Esophagus squamous epithelium (tissue), 5 donors: ENCODE measurements at regions not wholly inside any gene's neighbourhood (a gene's known extent, or its start where the extent isn't known, plus 50 kb on each side); places are given as distances from the start of the nearest gene placed in this dataset.

Source experiments
- DNase-seq: peaks from one replicate; lab custom pipeline; 2025; lab: John Stamatoyannopoulos, UW
- H3K27ac ChIP-seq, 4 donors: fragments of 200-600 bp; sonication (generic); one replicate each; pipeline ENCODE4 v1.5.1; 2016 to 2019; ENCODE audit warnings: mild to moderate bottlenecking in 1 of 4
- H3K27me3 ChIP-seq, 4 donors: fragments of 200-600 bp; sonication (generic); 1 replicate in 3 of 4; 2 replicates in 1 of 4; pipeline versions ENCODE4 v1.5.1 to v1.6.0; 2017 to 2021; ENCODE audit warnings: antibody characterized with exemption in 1 of 4
- H3K36me3 ChIP-seq, 3 donors: fragments of 200-600 bp; sonication (generic); one replicate each; pipeline ENCODE4 v1.5.1; 2016 to 2019
- H3K4me1 ChIP-seq, 3 donors: fragments of 200-600 bp; sonication (generic); one replicate each; pipeline ENCODE4 v1.5.1; 2017 to 2019
- H3K4me3 ChIP-seq, 4 donors: fragments of 200-600 bp; sonication (generic); 1 replicate in 3 of 4; 2 replicates in 1 of 4; pipeline ENCODE4 v1.5.1; 2016 to 2019; ENCODE audit warnings: mild to moderate bottlenecking in 2 of 4, moderate library complexity in 1 of 4
- H3K9me3 ChIP-seq, 3 donors: fragments of 200-600 bp; sonication (generic); one replicate each; pipeline ENCODE4 v1.5.1; 2016 to 2019
- CTCF ChIP-seq, 6 experiments: fragments of 450-650 bp in 4 of 6; fragments of 200-600 bp in 2 of 6; sonication (generic) in 2 of 6; IDR thresholded peaks; one replicate each; pipeline ENCODE4 v1.5.1; 2016 to 2019; ENCODE audit warnings: antibody characterized with exemption in 6 of 6, mild to moderate bottlenecking in 4 of 6, moderate library complexity in 4 of 6
- POLR2A ChIP-seq, 4 donors: fragments of 450-650 bp; IDR thresholded peaks; one replicate each; pipeline ENCODE4 v1.6.1; 2017; ENCODE audit warnings: antibody characterized with exemption in 4 of 4, mild to moderate bottlenecking in 4 of 4, moderate library complexity in 3 of 4
- WGBS, 2 donors: methylation state at CpG; one replicate each; pipeline ENCODE4 v1.1.5; 2018; 5-methylcytosine and 5-hydroxymethylcytosine counted together
- intact Hi-C: fragments of 100-400 bp; cut with DNase I; formaldehyde crosslinking; loops from one replicate; pipeline ENCODE4 v1.15.0; 2022
- donor health status: DM: yes; HTN: yes; CAD: no.

DNA sequence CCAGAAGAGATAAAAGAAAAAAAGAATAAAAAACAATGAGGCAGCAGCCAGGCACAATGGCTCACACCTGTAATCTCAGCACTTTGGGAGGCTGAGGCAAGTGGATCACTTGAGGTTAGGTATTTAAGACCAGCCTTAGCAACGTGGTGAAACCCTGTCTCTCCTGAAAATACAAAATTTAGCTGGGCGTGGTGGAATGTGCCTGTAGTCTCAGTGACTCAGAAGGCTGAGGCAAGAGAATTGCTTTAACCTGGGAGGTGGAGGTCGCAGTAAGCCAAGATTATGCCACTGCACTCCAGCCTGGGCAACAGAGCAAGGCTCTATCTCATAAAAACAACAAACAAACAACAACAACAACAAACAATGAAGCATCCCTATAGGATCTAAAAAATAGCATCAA is 121.5 kb downstream of the HMHB1 start:
- no peak for TF ChIP-seq CTCF (IDR thresholded peaks at IDR 0.05)
- no peak for TF ChIP-seq POLR2A (IDR thresholded peaks at IDR 0.05)
- Histone ChIP-seq H3K36me3 (no peaks in the 10 kb centered on the region), H3K27ac (no peak overlapping the region), H3K4me3 (no peak overlapping the region), H3K9me3 (peaks cover 0 to 10% (median 0%) of the 10 kb centered on the region in 3 donors), H3K4me1 (peaks cover 0 to 18% (median 0%) of the 10 kb centered on the region in 3 donors), H3K27me3 (no peaks in the 10 kb centered on the region)
- WGBS, 2 donors, result 41 to 57% methylated on average over 3 of the region's 3 CpGs
- DNase-seq, result no peak
- intact Hi-C loops, result no loop called here

DNA sequence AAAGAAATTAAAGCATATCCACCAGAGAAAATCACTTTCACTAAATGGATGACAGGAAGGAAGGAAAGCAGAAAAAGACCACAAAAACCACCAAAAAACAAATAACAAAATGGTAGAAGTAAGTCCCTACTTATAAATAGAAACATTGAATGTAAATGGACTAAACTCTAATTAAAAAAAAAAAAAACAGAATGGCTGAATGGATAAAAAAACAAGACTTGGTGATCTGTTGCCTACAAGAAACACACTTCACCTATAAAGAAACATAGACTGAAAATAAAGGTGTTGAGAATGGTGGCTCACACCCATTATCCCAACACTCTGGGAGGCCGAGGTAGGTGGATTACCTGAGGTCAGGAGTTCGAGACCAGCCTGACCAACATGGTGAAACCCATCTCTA is 122.9 kb downstream of the HMHB1 start:
- WGBS, 2 donors, result 62 to 85% methylated on average over 2 of the region's 2 CpGs
- Histone ChIP-seq H3K27ac (no peak overlapping the region), H3K4me1 (peaks cover 0 to 6% (median 0%) of the 10 kb centered on the region in 3 donors), H3K27me3 (no peaks in the 10 kb centered on the region), H3K9me3 (peaks cover 0 to 10% (median 0%) of the 10 kb centered on the region in 3 donors), H3K36me3 (no peaks in the 10 kb centered on the region), H3K4me3 (no peak overlapping the region)
- no peak for DNase-seq
- TF ChIP-seq POLR2A (IDR thresholded peaks at IDR 0.05) (no peak), CTCF (IDR thresholded peaks at IDR 0.05) (no peak)
- intact Hi-C loops, result no loop called here

GRCh38 chr5:143938230-143938629 is 126.3 kb downstream of the HMHB1 start:
- DNase-seq, result no peak
- no peaks in the 10 kb centered on the region for H3K27me3 ChIP-seq
- no peak for TF ChIP-seq POLR2A (IDR thresholded peaks at IDR 0.05)
- TF ChIP-seq CTCF (IDR thresholded peaks at IDR 0.05), result no peak
- intact Hi-C loops, result no loop called here
- peaks cover 0 to 16% (median 6%) of the 10 kb centered on the region in 3 donors for H3K9me3 ChIP-seq
- H3K4me3 ChIP-seq, result no peak overlapping the region
- no peak overlapping the region for H3K27ac ChIP-seq
- no peaks in the 10 kb centered on the region for H3K36me3 ChIP-seq
- no peaks in the 10 kb centered on the region for H3K4me1 ChIP-seq

GRCh38 chr5:143946837-143947236 is 134.9 kb downstream of the HMHB1 start:
- Histone ChIP-seq H3K4me1 (no peaks in the 10 kb centered on the region), H3K27ac (no peak overlapping the region), H3K9me3 (peaks cover 0 to 18% (median 10%) of the 10 kb centered on the region in 3 donors), H3K27me3 (no peaks in the 10 kb centered on the region), H3K4me3 (no peak overlapping the region), H3K36me3 (no peaks in the 10 kb centered on the region)
- TF ChIP-seq POLR2A (IDR thresholded peaks at IDR 0.05) (no peak), CTCF (IDR thresholded peaks at IDR 0.05) (no peak)
- no peak for DNase-seq
- intact Hi-C loops, result no loop called here
- WGBS, 2 donors, result 65 to 78% methylated on average over 1 of the region's 1 CpG

DNA sequence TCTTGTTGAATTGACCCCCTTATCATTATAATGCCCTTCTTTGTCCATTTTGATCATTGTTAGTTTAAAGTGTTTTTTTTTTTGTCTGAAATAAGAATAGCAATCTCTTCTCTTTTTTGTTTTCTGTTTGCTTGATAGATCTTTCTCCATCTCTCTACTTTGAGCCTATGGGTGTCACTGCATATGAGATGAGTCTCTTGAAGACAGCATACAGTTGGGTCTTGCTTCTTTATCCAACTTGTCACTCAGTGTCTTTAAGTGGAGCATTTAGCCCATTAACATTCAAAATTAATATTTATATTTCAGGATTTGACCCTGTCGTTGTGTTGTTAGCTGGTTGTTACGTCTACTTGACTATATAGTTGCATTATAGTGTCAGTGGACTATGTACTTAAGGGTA is 135.4 kb downstream of the HMHB1 start:
- no peak for TF ChIP-seq POLR2A (IDR thresholded peaks at IDR 0.05)
- no peak for TF ChIP-seq CTCF (IDR thresholded peaks at IDR 0.05)
- no peak overlapping the region for H3K27ac ChIP-seq
- peaks cover 0 to 18% (median 10%) of the 10 kb centered on the region in 3 donors for H3K9me3 ChIP-seq
- no peak overlapping the region for H3K4me3 ChIP-seq
- H3K36me3 ChIP-seq, result no peaks in the 10 kb centered on the region
- DNase-seq, result no peak
- WGBS, 2 donors, result 61 to 83% methylated on average over 2 of the region's 2 CpGs
- intact Hi-C loops, result no loop called here
- no peaks in the 10 kb centered on the region for H3K4me1 ChIP-seq
- no peaks in the 10 kb centered on the region for H3K27me3 ChIP-seq
